Fibroblast of gingiva (primary cell): ENCODE measurements at regions not wholly inside any gene's neighbourhood (a gene's known extent, or its start where the extent isn't known, plus 50 kb on each side); places are given as distances from the start of the nearest gene placed in this dataset.
"Not testable (repeated sequence)": the region's sequence is repeated elsewhere in the genome, so short reads cannot be mapped to it uniquely, and the experiment has no call there.

Experiments used
- DNase-seq: peaks from one replicate; pipeline ENCODE4 v3.0.0-alpha.2; 2011; ENCODE audit warnings: low read depth

DNA sequence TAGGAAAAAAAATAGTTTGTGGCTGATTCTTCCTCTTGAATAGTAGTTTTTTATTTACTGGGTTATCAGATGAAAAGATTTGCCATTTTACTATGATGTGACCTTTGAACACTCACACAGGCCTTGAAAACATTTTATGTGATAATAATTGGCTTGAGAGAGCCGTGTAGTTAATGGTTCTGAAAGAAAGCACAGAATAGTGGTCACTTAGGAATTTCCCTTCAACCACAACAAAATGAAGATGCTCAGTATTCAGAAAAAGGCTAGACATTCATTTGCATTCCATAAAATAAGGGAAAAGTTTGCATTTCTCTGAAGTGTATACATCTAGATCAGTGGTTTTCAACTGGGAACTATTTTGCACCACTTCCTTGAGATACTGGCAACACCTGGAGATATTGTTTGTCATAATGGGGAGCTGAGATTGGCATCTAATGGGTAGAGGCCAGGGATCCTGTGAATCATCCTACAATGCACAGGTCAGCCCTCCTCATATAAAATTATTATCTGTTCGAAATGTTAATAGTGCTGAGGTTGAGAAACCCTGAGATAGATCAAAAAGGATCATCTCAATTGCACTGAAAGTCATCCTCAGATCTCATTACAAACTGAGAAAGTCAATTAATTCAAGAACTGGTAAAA lies 446.4 kb upstream of the CCNG1 start:
- no peak for DNase-seq

DNA sequence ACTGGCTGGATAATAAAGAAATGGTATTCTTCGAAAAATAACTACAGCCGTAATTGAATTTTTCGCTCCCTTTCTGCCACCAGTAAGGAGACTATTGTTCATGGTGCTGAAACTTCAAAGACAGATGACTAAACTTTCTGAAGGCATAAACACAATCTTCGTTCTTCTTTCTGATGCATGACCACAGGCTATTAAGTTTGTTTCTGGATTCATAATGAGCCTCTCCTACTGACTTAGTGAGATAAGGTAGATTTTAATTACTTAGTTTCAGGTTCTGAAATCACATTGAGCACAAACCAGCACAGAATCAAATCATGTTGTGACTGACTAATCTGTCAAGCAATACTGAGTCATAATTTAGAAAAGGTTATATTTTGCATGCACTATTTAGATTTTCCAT lies 441.8 kb upstream of the CCNG1 start:
- no peak for DNase-seq

- no peak for DNase-seq
Observed at GRCh38 chr5:162996053-162996452, 441.3 kb upstream of the CCNG1 start.

DNA sequence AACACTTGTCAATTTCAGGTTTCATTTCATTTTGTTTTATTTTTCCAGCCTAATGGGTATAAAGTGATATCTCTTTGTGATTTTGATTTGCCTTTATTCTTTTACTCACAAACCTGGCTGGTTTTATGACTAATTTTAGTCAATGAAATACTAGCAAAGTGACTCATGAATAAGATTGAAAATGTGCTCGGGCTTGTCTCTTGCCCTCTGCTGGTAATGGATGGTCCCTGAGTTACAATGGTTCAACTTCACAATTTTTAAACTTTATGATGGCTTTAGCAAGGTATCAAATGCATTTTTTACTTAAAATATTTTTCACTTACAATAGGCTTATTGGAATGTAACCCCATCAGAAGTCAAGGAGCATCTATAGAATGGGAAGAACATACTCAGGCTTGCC lies 431.4 kb upstream of the CCNG1 start:
- DNase-seq = no peak

GRCh38 chr5:163022582-163023128 lies 414.7 kb upstream of the CCNG1 start:
- DNase-seq = no peak

GRCh38 chr5:163023846-163024245 lies 413.5 kb upstream of the CCNG1 start:
- no peak for DNase-seq

DNA sequence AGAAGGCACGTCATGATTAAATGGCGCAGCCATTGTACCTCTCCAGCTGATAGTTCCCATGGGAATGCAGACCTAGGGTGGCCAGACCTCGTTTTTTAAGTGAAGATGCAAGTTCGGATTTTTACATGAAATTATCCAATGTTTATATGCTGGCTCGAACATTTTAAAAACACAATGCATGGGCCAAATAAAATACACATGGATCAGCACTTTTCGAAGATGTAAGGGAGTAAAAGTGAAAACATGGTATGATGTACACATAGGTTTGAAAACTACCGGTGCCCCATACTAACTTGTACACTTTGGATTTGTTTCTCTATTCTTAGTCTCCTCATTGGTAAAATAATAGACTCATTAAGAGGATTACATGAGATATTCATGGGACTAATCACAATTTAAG lies 412.5 kb upstream of the CCNG1 start:
- no peak for DNase-seq

DNA sequence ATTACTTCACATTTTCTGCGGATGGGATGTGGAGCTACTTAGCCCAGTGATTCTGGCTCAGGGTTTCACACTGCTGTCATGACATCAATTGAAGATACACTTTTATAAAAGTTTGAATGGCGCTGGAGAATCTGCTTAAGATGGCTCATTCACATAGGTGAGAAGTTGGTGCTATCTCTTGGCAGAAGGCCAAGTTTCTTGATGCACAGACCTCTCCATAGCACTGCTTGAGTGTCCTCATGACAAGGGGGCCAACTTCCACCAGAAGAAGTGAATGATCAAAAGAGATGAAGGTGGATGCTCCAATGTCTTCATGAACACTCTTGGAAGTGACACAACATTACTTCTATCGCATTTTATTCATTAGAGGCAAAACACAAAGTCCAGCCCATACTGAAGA lies 403.7 kb upstream of the CCNG1 start:
- no peak for DNase-seq

DNA sequence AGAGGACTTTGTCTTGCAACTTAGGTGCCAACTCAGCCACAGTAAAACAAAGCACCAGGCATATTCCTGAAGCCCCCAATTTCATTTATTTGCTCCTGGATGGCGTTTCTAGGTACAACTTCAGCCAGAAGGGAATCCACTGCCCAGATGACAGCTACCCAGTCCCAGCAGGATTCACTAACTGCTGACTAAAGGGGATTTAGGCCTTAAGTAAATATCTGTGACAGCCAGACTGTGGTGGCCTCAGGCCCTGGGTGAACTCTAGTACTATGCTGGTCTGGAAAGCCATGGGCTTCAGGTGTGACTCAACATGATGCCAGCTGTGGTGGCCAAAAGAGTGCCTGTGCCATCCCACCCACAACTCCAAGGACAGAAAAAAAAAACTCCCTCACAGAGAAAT lies 396.1 kb upstream of the CCNG1 start:
- DNase-seq = no peak

DNA sequence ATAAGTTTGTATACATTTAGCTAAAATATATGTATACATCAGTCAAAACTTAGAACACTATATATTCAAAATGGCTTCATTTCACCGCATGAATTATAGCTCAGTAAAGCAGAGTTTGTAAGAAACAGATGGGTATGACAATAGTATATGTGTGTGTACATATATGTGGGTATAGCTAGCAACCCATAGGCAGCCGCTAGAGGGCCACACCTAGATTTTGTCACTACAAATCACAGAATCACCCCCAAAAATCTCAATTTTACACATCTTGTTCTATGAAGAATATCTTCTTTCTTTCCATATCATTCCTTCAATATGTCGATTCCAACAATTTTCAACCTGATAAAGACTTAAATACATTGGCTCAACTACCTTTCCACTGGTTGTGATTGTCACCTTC lies 357.8 kb upstream of the CCNG1 start:
- no peak for DNase-seq

DNA sequence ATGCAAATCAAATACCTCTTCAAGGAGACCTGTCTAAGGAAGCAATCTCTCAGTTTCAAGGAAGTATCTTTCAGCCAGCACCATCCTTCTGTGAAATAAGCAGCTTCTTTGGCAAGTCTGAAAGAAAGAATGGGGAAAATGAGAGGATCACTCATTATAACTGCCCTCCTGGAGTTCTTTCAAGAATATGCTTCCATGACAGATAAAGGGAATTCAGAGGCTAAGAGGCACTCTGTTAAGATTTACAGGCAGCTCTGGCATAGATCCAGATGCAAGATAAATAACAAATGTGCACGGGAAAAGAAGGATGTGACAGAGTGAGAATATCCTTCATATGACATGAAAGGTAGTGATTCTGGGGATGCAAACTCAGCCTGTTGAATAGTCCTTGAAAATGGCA lies 348.2 kb upstream of the CCNG1 start:
- no peak for DNase-seq

DNA sequence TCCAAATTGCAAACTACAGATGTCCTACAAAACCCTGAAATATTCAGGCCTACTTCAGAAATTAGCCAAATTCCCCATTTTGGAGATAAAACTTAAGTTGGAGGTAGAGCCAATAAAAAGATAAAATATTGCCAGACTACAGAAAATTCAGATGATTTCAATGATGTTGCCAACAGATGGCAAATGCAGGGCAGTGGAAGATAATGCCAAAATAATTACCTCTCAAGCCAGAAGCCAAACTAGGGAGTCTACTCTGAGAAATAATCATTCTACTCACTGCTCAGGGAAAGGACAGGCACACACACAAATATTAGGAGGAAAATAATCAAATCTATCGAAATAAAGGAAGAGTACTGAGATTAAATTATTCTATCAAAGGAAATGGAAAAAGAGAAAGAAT lies 347.5 kb upstream of the CCNG1 start:
- no peak for DNase-seq

GRCh38 chr5:163094492-163095180 lies 342.8 kb upstream of the CCNG1 start:
- DNase-seq = no peak

DNA sequence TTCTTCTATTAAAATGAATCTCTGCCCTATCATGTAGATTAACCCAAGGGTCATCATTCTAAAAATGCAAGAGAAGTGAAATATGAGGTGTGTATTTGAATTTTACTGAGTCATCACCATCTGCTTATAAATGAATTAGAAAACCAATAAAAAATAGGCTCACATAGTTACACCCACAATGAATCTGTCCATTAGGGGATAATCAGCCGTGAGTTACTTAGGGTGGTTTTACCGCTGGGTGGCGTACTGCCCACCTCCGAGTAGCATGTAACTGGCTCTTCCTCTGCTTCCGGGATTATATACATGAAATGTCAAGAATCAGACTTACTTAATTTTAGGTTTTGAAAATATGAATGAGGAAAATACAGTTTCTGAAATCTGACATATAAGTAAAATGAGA lies 332.9 kb upstream of the CCNG1 start:
- DNase-seq = no peak

DNA sequence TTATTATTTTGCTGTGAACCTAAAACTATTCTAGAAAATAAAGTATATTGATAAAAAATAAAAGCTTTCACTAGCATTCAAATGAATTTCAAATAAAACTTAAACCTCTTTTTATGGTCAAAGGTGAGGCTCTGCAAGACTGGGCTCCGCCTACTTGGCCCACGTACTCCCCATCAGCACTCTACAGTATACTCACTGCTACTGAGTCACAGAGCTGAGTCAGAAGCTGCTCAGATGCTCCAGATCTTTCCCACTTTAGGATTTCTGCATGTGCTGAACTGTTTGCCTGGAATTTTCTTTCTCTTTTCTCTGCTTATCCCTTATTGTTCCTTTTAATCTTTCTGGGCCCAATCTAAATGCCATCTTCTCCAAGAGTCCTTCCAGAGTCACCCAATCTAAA lies 331.9 kb upstream of the CCNG1 start:
- DNase-seq = no peak

GRCh38 chr5:163106098-163106497 lies 331.3 kb upstream of the CCNG1 start:
- DNase-seq = no peak

DNA sequence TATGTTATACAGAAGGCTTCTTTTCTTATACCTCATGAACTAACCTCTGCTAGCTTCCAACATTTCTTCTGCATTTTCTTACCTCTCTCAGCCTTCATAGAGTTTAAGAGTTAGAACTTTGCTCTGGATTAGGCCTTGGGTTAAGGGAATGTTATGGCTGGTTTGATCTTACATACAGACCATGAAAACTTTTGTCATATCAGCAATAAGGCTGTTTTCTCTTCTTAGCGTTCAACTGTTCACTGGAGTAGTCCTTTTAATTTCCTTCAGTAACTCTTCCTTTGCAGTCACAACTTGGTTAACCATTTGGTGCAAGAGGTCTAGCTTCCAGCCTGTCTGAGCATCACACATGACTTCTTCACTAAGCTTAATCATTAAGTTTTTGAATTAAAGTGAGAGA lies 329.0 kb upstream of the CCNG1 start:
- DNase-seq = no peak

- no peak for DNase-seq
Observed at GRCh38 chr5:163115011-163115410, 322.4 kb upstream of the CCNG1 start.

- not testable (repeated sequence) for DNase-seq
Observed at GRCh38 chr5:163116618-163117017, 320.8 kb upstream of the CCNG1 start.

- DNase-seq = no peak
Observed at GRCh38 chr5:163134061-163134460, 303.3 kb upstream of the CCNG1 start.

GRCh38 chr5:163135849-163136248 lies 301.5 kb upstream of the CCNG1 start:
- no peak for DNase-seq

GRCh38 chr5:163161512-163161911 lies 275.9 kb upstream of the CCNG1 start:
- DNase-seq = no peak

DNA sequence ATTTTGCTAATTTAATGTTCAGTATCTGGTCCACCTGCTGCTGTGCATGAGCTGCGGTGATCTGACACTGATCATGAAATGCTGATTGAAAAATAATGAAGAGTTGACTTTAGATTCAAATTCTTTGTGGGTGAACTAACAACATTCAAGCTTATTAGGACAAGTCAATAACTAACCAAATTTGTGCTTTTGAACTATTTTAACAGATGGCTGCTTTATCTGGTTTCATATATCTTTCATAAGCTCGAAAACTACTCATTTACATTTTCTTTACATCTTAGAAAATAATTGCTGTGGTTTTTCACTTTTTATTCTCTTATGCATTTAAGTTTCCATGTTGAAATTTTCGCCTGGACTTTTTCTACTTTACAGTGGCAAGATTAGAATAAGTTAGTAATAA lies 274.8 kb upstream of the CCNG1 start:
- DNase-seq = no peak

- DNase-seq = no peak
Observed at GRCh38 chr5:163163858-163164257, 273.5 kb upstream of the CCNG1 start.
